ENCODE measurements at regions not wholly inside any gene's neighbourhood (a gene's known extent, or its start where the extent isn't known, plus 50 kb on each side); places are given as distances from the start of the nearest gene placed in this dataset.
A peak's percentile ranks its signal among the peaks of the same experiment; 100 is the strongest.

- POLR2A ChIA-PET: no interaction called here
- TF ChIP-seq CTCF (IDR thresholded peaks at IDR 0.05): no peak
- Mint-ChIP-seq H3K4me3 (no peak overlapping the region), H3K27me3 (no peaks in the 10 kb centered on the region), H3K27ac (no peak overlapping the region), H3K36me3 (ENCODE audit: low read depth) (peaks cover 23% of the 10 kb centered on the region), H3K4me1 (ENCODE audit: low read depth) (peaks cover 56% of the 10 kb centered on the region), H3K9me3 (no peaks in the 10 kb centered on the region)
- CTCF ChIA-PET: interaction anchor here (1.0 to 1.6 kb wide), 3 partner anchors 18 to 101 kb away, joined by 3 to 4 read pairs (median 3); no protein-coding TSS in a partner anchor
- intact Hi-C loops (cut with micrococcal nuclease): no loop called here
- ATAC-seq (peak; percentile 13), DNase-seq (no peak)
Observed at GRCh38 chr14:89537911-89538310, 120.9 kb upstream of the FOXN3 start.

GRCh38 chr14:89534902-89535685 lies 118.1 kb upstream of the FOXN3 start:
- CTCF ChIA-PET: interaction anchor here (1.0 to 2.0 kb wide), 5 partner anchors 9 to 165 kb away, joined by 3 to 5 read pairs (median 4); no protein-coding TSS in a partner anchor
- intact Hi-C loops (cut with micrococcal nuclease): no loop called here
- no peak for TF ChIP-seq CTCF (IDR thresholded peaks at IDR 0.05)
- Mint-ChIP-seq H3K4me1 (ENCODE audit: low read depth) (peaks cover 42% of the 10 kb centered on the region), H3K36me3 (ENCODE audit: low read depth) (peaks cover 25% of the 10 kb centered on the region), H3K27me3 (no peaks in the 10 kb centered on the region), H3K27ac (no peak overlapping the region), H3K4me3 (no peak overlapping the region), H3K9me3 (peaks cover 3% of the 10 kb centered on the region)
- DNase-seq: no peak
- POLR2A ChIA-PET: no interaction called here
- no peak for ATAC-seq

DNA sequence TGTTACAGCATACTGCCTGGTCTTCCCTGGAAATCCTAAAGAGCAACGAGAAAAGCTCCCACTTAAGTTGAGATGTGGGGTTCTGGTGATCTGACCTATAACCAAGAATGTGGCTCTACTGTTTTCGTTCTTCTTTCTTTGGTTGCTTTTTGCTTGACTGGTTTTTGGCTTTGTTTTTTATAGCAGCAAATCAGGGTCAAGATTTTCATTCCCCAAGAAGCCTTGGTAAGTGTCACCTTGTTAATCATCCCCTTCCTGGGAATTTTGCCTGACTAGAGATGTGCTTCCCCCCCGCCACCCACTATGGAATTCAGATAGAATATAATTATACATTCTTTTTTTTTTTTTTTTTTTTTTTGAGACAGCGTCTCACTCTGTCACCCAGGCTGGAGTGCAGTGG lies 116.7 kb upstream of the FOXN3 start:
- ATAC-seq (no peak), DNase-seq (no peak)
- H3K36me3 Mint-ChIP-seq (ENCODE audit: low read depth): peaks cover 25% of the 10 kb centered on the region
- intact Hi-C loops (cut with micrococcal nuclease): no loop called here
- TF ChIP-seq CTCF (IDR thresholded peaks at IDR 0.05): no peak
- peaks cover 4% of the 10 kb centered on the region for H3K9me3 Mint-ChIP-seq
- ChIA-PET POLR2A (no interaction called here), CTCF (no interaction called here)
- no peak overlapping the region for H3K4me3 Mint-ChIP-seq
- H3K4me1 Mint-ChIP-seq (ENCODE audit: low read depth): peaks cover 33% of the 10 kb centered on the region
- H3K27me3 Mint-ChIP-seq: no peaks in the 10 kb centered on the region
- no peak overlapping the region for H3K27ac Mint-ChIP-seq

DNA sequence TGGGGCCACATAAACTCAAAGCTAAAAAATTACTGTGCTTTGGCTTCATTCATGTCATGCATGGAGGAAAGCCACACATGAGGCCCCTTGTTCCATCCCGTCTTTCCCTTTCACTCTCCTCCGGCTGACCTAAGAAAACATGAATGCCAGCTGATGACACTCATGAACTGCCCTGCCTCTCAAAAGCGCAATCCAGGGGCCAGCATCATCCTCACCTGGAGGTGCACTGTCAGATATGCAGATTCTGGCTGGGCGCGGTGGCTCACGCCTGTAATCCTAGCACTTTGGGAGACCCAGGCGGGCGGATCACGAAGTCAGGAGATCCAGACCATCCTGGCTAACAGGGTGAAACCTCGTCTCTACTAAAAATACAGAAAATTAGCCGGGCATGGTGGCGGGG lies 116.1 kb upstream of the FOXN3 start:
- POLR2A ChIA-PET: no interaction called here
- intact Hi-C loops (cut with micrococcal nuclease): no loop called here
- CTCF ChIA-PET: no interaction called here

More for the DNA sequence above, 116.1 kb upstream of the FOXN3 start:
- H3K36me3 Mint-ChIP-seq (ENCODE audit: low read depth): peaks cover 28% of the 10 kb centered on the region
- peaks cover 4% of the 10 kb centered on the region for H3K9me3 Mint-ChIP-seq
- DNase-seq: no peak
- peaks cover 32% of the 10 kb centered on the region for H3K4me1 Mint-ChIP-seq (ENCODE audit: low read depth)
- ATAC-seq: no peak
- no peak overlapping the region for H3K27ac Mint-ChIP-seq
- H3K4me3 Mint-ChIP-seq: no peak overlapping the region
- TF ChIP-seq CTCF (IDR thresholded peaks at IDR 0.05): no peak
- no peaks in the 10 kb centered on the region for H3K27me3 Mint-ChIP-seq

Data from activated CD8-positive, alpha-beta T cell treated with anti-CD3 and anti-CD28 coated beads for 36 hours (primary cell).